Germinal center (tissue), 1 donor: ENCODE measurements at regions not wholly inside any gene's neighbourhood (a gene's known extent, or its start where the extent isn't known, plus 50 kb on each side); places are given as distances from the start of the nearest gene placed in this dataset.

Experiments used
- DNase-seq: peaks from one replicate; pipeline ENCODE4 v3.0.0; 2012; ENCODE audit warnings: mixed read lengths, low spot score

DNA sequence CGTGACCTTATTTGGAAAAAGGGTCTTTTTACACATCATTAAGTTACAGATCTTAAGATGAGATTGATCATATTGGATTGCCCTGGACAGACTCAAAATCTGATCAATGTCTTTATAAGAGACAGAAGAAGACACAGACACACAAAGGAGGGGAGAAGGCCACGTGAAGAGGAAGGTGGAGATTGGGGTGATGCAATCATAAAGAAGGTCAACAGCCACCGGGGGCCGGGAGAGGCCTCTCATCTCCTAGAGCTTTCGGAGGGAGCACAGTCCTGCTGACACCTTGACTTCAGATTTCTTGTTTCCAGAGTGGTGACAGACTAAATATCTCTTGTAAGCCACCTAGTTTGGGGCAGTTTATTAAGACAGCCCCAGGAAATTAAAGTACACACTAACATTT lies 204.6 kb upstream of the CSF3R start:
- DNase-seq: no peak

DNA sequence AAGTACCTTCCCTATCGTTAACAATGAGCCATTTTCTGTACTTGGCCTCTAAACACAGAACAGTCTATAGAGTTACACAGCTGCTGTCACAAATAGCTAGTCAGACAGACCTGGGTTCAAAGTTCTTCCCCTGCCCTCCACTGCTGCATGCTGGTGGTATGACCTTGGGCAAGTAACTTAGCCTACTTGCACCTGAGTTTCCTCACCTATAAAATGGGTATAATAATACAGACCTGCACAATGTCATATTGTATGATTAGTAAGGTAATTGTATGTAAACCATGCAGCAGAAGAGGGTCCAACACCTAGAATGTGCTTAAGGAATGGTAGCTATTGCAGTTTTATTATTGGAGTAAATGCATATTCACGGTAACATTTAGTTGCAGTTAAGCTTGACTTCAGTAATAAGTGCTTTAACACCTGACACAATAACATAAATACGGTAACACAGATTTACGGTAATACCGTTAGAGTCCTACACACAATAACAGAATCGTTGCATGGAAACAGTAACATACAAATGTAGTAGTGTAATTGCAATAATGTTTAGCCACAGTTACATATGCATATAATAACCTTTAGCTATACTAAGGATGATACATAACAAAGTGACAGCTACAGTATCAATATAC lies 193.3 kb upstream of the CSF3R start:
- no peak for DNase-seq

DNA sequence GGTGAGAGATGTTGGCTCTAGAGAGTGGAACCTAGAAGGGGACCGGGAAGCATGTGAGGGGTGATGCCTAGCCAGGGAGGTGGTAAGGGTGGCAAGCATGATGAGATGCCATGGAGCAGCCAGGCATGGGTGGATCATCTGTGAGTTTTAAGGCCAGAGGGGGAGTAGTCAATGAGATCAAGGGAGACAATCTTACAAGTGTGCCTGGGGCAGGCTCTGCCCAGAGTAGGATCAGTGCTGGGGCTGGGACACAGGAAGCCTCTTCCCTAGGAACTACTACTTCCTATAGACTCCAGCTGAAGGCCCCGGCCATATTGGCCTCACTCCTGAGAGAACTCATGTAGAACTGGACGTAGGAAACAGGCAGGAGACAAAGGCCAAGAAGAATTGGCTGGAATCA lies 192.4 kb upstream of the CSF3R start:
- no peak for DNase-seq

DNA sequence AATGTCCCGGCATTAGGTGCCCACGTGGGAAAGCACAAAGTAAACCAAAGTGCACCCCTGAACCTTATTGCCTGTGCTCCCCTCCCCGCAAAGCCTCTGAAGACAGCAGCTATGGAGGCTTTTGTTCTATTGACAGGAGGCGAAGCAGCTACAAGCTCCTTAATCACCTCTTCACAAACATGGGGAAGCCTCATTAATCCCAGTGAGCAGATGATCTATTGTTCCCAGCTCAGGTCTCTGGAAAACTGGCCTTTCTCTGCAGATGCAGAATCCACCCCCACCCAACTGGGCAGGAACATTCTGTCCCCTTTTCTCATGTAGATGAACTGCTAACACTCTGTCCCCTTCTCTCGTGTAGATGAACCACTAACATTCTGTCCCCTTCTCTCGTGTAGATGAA lies 190.5 kb upstream of the CSF3R start:
- DNase-seq: no peak

DNA sequence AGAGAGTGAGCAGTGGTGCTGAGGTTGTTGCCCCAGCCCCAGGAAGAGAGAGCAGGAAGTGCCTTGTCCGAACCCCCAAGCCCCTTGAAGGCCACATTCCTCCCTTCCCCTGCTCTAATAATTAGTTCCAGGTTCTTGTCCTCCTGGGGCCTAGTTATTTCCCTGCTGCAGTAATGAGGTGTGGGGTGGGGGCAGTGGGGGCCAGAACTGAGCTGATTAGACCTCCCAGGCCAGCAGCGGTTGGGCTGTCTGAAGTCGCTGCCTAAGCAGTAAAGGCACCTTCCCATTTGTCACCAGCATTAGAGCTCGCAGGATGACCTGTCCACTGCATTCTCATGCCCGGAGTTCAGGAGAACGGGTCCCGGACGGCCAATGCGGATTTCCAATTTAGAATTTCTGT lies 186.5 kb upstream of the CSF3R start:
- DNase-seq: no peak

DNA sequence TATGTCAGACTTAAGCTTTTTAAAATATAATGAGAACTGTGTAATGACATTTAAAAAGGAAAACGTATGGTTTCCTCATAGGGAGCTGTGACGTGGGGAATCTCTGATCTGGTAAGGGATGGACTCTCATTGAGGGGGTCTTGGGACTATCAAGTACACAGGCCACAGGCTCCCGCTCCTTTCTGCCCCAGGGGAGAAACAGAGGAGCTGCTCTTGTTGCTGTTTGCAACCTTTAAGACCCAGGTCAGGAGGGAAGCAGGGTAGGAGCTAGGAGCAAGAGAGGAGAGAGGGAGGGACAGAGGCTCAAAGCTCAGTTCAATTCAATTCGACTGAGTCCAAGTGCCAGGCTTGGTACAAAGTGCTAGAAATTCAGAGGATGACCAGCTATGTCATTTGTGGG lies 185.1 kb upstream of the CSF3R start:
- DNase-seq: no peak

DNA sequence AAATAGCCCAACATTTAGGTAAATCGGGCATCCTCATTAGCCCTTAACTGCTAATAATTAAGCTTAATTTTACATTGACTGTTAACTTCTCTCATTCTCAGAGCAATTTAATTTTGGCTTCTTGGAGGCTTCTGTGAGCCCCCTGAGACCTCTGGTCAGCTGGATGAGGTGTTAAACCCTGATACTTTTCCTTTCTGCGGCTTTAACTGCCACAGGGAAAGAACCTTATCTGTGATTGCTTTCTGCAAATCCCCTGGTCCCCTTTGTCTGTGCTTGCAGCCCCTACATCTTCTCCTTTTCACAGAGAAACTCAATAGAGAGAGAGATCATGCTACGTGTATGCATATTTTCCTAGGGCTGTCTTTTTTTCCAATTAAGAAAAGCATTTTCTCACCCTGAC lies 184.5 kb upstream of the CSF3R start:
- DNase-seq: no peak

DNA sequence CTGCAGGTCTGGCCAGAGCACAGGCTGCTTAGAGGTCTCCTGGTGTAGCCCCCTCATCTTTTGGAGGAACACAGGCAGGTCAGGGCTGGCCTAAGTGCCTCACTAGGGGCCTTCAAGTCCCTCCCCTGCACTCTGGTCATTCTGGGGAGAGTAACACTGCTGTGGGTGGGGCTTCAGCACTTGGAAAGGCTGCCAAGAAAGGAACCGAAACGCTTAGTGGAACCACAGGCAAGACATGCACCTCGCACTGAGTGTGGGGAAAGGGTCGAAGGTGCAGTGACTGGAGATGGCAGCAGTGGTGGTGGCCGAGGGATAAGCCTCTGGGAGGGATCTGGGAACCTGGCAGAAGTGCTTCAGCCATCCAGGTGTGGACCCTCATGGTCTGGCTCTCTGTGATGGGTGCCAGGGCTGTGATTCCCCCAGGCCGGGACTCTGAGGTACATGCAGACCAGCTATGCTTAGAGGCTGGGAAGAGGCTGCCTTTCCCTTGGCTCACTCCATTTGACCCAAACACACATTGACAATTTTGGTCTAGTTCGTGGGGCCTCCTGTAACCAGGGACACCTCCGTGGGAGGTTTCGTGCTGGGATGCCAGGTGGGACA lies 182.9 kb upstream of the CSF3R start:
- no peak for DNase-seq

DNA sequence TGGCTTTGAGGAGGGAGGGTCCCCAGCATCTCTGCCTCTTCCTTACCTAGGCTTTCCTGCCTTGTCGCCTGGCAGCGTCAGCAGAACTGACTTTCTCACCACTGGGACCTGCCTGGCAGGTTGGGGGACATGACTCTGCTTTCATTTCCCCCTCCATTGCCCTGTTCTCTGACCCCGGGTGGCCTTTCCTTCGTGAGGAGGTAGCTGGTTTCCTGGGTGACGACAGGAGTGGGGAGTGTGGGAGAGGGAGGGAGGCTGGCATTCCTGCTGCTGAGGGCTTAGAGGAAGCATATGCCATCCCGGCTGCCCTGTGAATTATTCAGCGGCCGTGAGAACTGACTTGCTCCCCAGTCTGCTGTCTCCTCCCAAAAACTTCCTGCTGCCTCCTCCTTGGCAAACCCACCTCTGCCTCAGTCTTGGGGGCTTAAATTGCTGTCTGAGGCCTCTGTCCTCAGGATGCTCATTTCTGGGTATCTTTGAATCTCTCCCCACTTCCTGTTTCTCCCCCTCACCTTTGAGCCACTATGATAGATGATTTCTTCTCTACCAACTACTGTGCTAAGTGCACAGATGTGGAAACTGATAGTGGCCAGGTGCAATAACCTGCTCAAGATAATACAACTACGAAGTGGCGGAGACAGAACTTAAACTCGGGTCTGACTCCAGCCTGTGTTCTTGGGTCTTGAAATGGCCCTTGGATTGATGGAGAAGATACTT lies 182.0 kb upstream of the CSF3R start:
- DNase-seq: no peak

DNA sequence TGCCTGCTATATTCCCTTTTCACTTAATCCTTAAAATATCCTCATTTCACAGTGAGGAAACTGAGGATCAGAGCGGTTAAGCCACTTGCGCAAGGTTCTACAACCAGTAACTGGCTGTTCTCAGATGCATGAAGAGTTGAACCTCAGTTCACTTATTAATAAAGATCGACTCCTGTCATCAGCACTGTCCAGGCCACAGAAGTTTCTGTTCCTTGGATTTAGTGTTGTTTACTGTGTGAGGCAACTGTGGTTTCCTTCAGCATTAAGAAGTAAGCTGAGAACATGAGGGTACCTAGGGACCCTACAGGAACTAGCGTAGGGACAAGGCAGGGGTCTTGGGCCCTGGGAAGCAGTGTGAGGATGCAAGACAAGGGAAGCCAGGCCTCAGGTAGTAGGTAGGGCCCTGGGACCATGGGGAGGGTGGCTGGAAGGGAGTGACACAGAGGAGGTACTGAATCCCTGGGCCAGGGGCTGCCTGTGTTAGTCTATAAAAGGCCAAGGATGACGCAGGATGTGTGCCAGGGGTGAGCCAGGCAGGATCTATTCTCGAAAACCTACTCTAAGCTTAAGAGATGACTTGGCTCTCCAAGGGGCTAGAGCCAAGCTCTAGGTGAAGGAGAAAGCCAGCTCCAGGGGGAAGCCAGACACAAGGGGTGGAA lies 181.2 kb upstream of the CSF3R start:
- no peak for DNase-seq

DNA sequence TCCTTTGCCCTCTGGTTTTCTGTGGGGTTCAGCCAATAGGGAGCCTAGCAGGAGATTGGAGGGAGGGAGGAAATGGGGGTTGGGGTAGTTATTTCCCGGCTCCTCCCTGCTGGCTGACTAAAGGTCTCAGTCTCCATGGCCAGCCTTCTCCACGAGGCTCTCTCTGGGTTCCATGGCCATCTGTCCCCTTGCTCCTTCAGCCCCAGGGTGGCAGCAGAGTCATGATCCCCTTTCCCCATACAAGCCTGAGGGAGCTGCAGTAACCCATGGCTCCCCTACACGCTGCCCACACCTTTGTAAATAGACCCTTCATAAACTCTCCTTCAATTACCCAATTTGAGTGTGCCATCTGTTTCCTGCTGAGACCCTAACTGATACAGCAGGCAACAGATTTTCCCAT lies 176.1 kb upstream of the CSF3R start:
- DNase-seq: no peak

DNA sequence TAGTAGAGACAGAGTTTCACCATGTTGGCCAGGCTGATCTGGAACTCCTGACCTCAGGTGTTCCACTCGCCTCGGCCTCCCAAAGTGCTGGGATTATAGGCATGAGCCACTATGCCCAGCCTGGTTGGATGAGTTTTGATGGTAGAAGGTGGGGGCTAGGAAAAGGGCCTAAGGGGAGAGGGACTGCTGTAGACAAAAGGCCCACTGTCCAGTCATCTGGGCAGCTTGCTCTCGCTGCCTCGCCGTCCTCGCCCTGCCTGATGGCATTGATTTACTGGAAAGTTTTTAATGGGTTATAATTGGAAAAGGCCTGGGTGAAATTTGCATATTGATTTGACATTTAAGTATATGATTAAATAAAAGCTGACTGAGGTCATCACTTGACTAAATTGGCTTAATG lies 175.1 kb upstream of the CSF3R start:
- no peak for DNase-seq

DNA sequence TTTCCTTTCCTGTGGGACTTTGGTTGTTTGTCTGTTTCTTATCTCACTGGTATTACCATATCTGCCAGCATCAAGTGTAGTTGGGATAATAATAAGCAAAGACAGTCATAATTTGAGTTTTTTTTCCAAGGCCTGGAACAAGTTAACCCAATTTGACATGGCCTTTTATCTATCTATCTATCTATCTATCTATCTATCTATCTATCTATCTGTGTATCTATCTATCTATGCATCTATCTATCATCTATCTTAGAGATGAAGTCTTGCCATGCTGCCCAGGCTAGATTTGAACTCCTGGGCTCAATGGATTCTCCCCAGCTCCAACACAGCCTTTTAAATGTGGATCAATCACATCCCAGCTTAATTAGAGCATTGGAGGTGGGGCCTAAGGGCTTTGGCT lies 174.1 kb upstream of the CSF3R start:
- DNase-seq: no peak

DNA sequence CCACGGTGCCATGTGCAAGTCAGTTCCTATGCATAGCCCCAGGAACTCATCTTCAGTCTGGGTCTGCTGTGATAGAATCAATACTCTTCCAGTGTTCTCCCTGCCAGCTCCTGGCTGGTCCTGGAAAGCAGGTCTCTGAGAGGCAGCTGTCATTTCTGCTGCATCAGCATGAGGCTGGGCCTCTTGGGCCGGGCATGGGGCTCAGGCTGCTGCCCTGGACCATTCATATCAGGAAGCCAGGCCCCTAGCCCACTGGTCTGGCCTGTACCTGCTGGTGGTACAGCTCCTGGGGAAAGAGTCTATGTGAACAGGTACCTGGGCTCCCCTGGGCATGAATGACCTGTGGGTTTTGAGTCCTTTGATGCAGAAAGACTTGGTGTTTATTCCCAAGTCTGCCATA lies 173.6 kb upstream of the CSF3R start:
- DNase-seq: no peak

DNA sequence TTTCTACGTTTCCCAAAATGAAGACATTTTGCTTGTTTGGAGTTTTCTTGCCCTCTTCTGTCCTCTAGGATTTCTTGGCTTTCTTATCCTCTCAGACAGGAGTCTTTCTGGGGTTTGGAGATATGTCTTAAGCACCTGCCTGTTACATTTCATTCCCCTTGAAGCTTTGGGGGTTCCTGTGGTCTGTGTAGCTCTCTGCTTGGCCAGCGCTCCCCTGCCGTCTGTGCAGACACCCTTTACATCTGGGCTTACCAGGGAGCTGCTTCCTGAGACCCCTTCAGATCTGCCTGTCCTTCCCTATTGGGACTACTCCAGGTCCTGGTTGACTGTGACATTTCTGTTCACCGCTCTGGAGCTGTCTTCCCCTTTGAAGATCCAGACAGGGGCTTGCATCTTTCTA lies 171.9 kb upstream of the CSF3R start:
- DNase-seq: no peak

DNA sequence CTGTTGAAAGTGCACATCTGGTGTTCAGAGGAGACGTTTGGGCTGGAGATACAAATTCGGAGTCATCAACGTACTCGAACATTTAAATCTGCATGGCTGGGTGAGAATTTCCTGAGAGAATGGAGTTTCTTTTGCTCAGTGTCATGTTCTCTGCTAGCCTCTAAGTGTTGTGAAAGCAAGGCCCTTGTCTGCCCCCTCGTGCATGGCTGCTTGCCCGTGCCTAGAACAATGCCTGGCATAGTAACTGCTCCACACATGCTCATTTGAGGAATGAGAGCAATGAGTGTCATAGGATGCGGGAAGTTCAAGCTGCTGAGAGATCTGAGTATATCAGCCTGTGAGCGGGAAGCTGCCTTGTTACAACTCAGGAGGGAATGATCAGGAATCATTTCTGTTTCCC lies 171.1 kb upstream of the CSF3R start:
- no peak for DNase-seq

DNA sequence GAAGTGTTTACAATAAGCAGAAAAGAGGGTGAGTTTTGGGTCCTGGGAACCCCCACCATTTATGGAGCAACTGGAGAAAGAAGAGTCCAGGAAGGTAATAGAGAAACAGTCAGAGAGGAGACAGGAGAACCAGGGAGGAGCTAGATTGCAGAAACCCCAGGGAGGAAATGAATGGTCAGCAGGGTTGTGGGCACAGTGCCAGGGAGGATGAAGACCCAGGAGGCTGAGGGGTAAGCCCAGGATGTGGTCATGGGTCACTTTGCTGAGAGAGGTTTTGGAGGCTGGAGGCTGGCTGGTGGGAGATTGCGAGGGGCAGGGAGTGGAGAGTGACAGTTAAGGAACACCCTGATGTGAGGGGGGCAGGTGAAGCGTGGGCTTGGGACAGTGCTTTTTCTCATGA lies 169.9 kb upstream of the CSF3R start:
- DNase-seq: no peak

DNA sequence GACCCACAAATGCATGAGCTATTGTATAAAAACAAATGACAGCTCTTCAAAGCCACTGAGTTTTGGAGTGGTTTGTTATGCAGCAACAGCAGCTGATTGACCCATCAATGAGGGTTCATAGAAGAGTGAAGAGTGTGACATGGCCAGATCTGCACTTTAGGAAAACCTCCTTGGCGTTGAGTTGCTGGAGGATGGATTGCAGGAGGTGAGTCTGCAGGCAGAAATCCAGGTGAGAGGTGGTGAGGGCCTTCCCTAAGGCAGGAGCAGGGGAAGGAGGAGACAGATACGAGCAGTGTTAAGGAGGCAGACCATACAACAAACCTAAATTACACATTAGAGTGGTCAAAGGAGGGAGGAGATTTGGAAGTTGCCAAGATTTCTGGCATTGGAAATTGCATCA lies 169.3 kb upstream of the CSF3R start:
- DNase-seq: no peak

DNA sequence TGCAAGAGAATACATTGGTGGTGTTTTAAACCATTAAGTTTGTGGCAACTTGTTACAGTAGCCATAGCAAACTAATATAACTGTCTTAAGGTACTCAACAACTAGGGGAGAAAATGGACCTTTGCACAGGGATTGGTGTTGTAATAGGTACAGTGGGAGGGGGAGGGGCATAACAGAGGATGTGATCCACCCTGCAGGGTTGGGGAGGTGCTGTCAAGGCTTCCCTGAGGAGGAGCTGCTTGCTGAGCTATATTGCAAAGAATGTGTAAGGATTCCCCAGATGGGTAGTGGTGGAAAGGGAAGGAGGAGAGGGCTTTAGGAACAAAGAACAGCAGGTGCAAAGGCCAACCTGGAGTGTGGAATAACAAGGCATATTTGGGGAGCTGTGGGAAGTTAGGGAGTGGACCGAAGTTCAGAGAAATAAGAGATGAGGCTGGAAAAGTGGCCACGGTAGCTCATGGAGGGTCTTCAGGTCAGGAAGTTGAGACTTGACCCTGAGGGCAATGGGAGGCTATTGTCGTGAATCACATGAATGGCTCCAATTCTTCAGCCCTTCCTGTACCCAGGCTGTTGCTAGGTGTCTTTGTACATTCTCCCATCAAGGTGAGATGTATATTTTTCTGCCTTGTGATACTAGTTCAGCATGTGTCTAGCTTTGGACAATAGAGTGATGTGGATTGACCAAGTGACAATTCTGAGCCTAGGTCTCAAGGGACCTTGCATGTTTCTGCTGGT lies 168.6 kb upstream of the CSF3R start:
- no peak for DNase-seq

DNA sequence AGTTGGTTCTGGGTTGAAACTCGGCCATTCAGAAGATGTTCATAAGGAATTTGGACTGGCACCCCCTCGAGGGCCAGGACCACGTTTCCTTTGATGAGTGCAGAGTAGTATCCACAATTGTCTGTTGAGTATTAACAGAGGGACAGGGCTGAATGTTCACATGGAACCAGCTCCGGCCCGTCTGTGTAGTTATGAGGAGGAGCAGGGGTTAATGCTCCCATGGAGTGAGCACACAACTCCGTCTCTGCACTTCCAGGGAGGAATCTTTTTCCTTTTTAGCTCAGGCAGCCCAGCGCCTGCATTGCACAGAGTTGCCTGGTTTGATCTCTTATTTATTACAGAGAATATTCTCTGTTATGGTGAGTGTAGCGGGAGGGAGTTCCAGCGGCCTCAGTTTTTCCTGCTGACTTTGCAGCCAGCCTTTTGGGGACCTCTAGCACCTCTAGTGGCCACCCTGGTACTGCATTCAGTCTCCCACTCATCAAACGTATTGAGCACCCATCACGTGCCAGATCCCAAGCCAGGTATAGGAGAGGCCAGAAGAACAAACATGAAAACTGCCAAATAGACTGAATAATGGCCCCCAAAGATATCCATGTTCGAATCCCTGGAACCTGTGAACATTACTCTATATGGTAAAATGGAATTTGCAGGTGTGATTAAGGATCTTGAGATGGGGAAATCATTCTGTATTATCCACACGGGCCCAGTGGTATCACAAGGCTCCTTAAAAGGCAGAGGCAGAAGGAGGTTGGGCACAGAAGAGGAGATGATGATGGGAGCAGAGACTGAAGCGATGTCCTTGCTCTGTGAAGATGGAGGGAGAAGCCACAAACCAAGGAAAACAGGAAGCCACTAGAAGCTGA lies 167.7 kb upstream of the CSF3R start:
- peak; percentile 69 for DNase-seq

DNA sequence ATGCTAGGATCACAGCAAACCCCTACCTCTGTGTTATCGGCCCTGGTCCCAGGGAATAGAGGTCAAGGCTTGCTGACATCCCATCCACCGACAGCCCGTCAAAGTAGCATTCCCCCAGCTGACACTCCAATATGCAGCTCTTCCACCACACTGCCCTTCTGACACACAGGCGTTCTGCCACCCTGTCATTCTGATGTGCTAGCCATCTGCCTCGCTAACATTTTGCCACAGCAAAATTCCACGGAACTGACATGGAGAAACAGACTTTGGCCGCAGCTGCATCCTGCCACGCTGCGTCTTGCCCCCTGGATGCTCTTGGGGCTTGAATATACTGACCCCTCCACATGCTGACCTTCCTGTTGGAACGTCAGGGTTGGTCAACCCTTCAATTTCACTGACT lies 163.2 kb upstream of the CSF3R start:
- DNase-seq: no peak

DNA sequence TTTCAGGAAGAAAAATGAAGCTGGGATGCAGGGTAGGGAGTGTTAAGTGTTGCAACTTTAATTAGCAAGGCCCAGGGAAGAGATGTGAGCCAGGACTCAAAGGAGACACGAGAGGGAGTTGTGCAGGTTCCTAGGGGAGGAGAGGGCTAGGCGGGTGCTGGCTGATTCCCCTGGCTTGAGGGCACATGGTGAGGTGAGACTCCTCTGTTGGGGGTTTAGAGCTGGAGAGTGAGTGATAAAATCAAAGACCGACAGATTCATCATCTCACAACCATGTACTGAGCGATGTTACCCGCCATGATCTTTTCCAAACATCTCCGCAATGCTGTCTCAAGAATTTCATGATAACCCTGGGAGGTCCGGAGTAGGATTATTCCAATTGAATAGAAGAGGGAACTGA lies 161.8 kb upstream of the CSF3R start:
- no peak for DNase-seq
